HepG2 (cell line): ENCODE measurements at regions not wholly inside any gene's neighbourhood (a gene's known extent, or its start where the extent isn't known, plus 50 kb on each side); places are given as distances from the start of the nearest gene placed in this dataset.

Source experiments
- ATAC-seq: fragments of 200-7000 bp; cut with Tn5 transposase; 3 replicates; pipeline ENCODE4 v1.9.1; 2020; ENCODE audit warnings: mild to moderate bottlenecking, moderate library complexity
- BruUV-seq: library from RNA; stranded (reverse); fragments of 400-500 nt; replicated peaks from 2 replicates; lab custom pipeline; 2021; lab: Mats Ljungman, UMichigan
- CTCF ChIA-PET: fragments of 300-600 bp; formaldehyde crosslinking; extraction: SDS; loops from one replicate; lab custom pipeline; 2021; ENCODE audit warnings: low total read pairs, inconsistent platforms, low intra/inter-chr PET ratio; lab: Yijun Ruan, JAX
- POLR2A ChIA-PET: fragments of 350-600 bp; sonication (Branson Sonifier 250); formaldehyde crosslinking; loops from one replicate; lab custom pipeline; 2020; ENCODE audit warnings: antibody characterized with exemption, inconsistent platforms; lab: Yijun Ruan, JAX
- DNase-seq: peaks from one replicate; pipeline ENCODE4 v3.0.0-alpha.2; 2015; ENCODE audit warnings: low spot score
- FAIRE-seq: peaks from 3 replicates; lab custom pipeline; 2011; peaks lifted over from hg19 to GRCh38; lab: Jason Lieb, UNC
- H2AFZ ChIP-seq: one replicate; pipeline ENCODE4 v1.6.1; 2011; ENCODE audit warnings: low read length, inconsistent platforms
- H3K27ac ChIP-seq: fragments of 300-600 bp; 3 replicates; pipeline ENCODE4 v1.8.0; 2011; ENCODE audit warnings: mixed run types, mild to moderate bottlenecking, mixed read lengths, low read length, inconsistent platforms; ENCODE audit not compliant: insufficient read depth; ENCODE audit errors: extremely low read length
- H3K27me3 ChIP-seq, 2 experiments: fragments of 200-600 bp in 1 of 2; 2 replicates in 1 of 2; 3 replicates in 1 of 2; pipeline versions ENCODE4 v1.6.0 to v1.8.0; 2011; ENCODE audit warnings: low read length in 2 of 2, mild to moderate bottlenecking in 2 of 2, moderate library complexity in 2 of 2, inconsistent platforms in 1 of 2; ENCODE audit not compliant: insufficient read depth in 2 of 2, control insufficient read depth in 1 of 2
- H3K36me3 ChIP-seq, 2 experiments: fragments of 200-600 bp in 1 of 2; replicated peaks in 1 of 2; 2 replicates in 1 of 2; 3 replicates in 1 of 2; pipeline versions ENCODE4 v1.5.1 to v1.8.0; 2011; ENCODE audit warnings: low read length in 2 of 2, inconsistent platforms in 1 of 2; ENCODE audit not compliant: insufficient read depth in 2 of 2, control insufficient read depth in 1 of 2
- H3K4me1 ChIP-seq: 2 replicates; pipeline ENCODE4 v1.5.1; 2012; ENCODE audit warnings: low read length, inconsistent platforms; ENCODE audit not compliant: insufficient read depth
- H3K4me2 ChIP-seq: 2 replicates; pipeline ENCODE4 v1.6.0; 2011; ENCODE audit warnings: low read depth, low read length, inconsistent platforms
- H3K4me3 ChIP-seq, 3 experiments: fragments of 200-600 bp in 1 of 3; sonication (generic), shearing (Covaris generic) in 1 of 3; replicated peaks in 1 of 3; 2 replicates each; pipeline ENCODE4 v1.5.1; 2011 to 2016; ENCODE audit warnings: low read length in 3 of 3, inconsistent platforms in 2 of 3, low read depth in 2 of 3, mild to moderate bottlenecking in 2 of 3, control low read depth in 1 of 3, mixed read lengths in 1 of 3; ENCODE audit not compliant: insufficient read depth in 1 of 3
- H3K79me2 ChIP-seq: one replicate; pipeline ENCODE4 v1.6.1; 2011; ENCODE audit warnings: low read length, inconsistent platforms; ENCODE audit not compliant: insufficient read depth
- H3K9ac ChIP-seq: 2 replicates; pipeline ENCODE4 v1.6.0; 2011; ENCODE audit warnings: mild to moderate bottlenecking, low read depth, low read length, inconsistent platforms; ENCODE audit not compliant: insufficient read depth
- H3K9me3 ChIP-seq: 2 replicates; pipeline ENCODE4 v1.5.1; 2012; ENCODE audit warnings: mild to moderate bottlenecking, low read length
- H4K20me1 ChIP-seq: 2 replicates; pipeline ENCODE4 v1.6.0; 2011; ENCODE audit warnings: inconsistent platforms, mild to moderate bottlenecking, low read length, moderate library complexity; ENCODE audit not compliant: insufficient read depth
- HNF1A ChIP-seq, 2 experiments: sonication (generic) in 1 of 2; formaldehyde crosslinking in 1 of 2; IDR thresholded peaks; 2 replicates each; pipeline versions ENCODE4 v1.4.0 to v1.6.1; 2016 to 2020; ENCODE audit warnings: borderline replicate concordance in 1 of 2, low read depth in 1 of 2, mild to moderate bottlenecking in 1 of 2, missing genetic modification reagents in 1 of 2
- MED1 ChIP-seq: sonication (generic); formaldehyde crosslinking; IDR thresholded peaks from 2 replicates; pipeline ENCODE4 v1.4.0; 2020; ENCODE audit warnings: missing genetic modification reagents
- TIGD3 ChIP-seq: sonication (generic); formaldehyde crosslinking; IDR thresholded peaks from 2 replicates; pipeline ENCODE4 v1.5.1; 2020; ENCODE audit warnings: mild to moderate bottlenecking, missing genetic modification reagents, borderline replicate concordance
- ZNF232 ChIP-seq: sonication (generic); formaldehyde crosslinking; IDR thresholded peaks from 2 replicates; pipeline ENCODE4 v1.4.0; 2020; ENCODE audit warnings: missing genetic modification reagents, borderline replicate concordance
- ZNF460 ChIP-seq: sonication (generic); formaldehyde crosslinking; IDR thresholded peaks from 2 replicates; pipeline ENCODE4 v1.5.1; 2020; ENCODE audit warnings: missing genetic modification reagents, mild to moderate bottlenecking, borderline replicate concordance
- WGBS: methylation state at CpG from one replicate; pipeline ENCODE4 v1.1.6; 2017; ENCODE audit warnings: low lambda C conversion rate; 5-methylcytosine and 5-hydroxymethylcytosine counted together
- in situ Hi-C: cut with HindIII; loops from 2 replicates; pipeline ENCODE4 v1.10.0; 2017; ENCODE audit warnings: low pct_unique_long_range_greater_than_20kb; ENCODE audit not compliant: extremely low pct_ligation_motif_present
- intact Hi-C: fragments of 100-400 bp; cut with micrococcal nuclease; formaldehyde crosslinking; loops from one replicate; pipeline ENCODE4 v1.10.0; 2022; ENCODE audit not compliant: unreplicated experiment
- TF ChIP-seq, protein P1 (sequence below): IDR thresholded peaks from 2 replicates; pipeline ENCODE4 v1.6.1; 2016; ENCODE audit warnings: low read depth, control low read depth

GRCh38 chr2:239475161-239476028 is 74.6 kb upstream of the HDAC4 start:
- no peaks in the 10 kb centered on the region for H4K20me1 ChIP-seq
- in situ Hi-C loops (no loop called here), intact Hi-C loops (no loop called here)
- H3K27me3 ChIP-seq, result peaks cover 2 to 43% of the 10 kb centered on the region in 2 experiments; a peak in 3 of 5 replicates
- BruUV-seq, result no TSS peak
- TF ChIP-seq ZNF232 (0 out of 2 replicates have a peak, but pooled peaks have one; percentile 33), MED1 (CRISPR knock-in tag) (no peak), HNF1A (IDR thresholded peaks at IDR 0.05; ENCODE audit: low read depth) (no peak), HNF1A (CRISPR knock-in tag; IDR thresholded peaks at IDR 0.05; ENCODE audit: borderline replicate concordance) (no peak), ZNF460 (CRISPR knock-in tag) (no peak), TIGD3 (CRISPR knock-in tag) (no peak)
- TF ChIP-seq, protein P1, sequence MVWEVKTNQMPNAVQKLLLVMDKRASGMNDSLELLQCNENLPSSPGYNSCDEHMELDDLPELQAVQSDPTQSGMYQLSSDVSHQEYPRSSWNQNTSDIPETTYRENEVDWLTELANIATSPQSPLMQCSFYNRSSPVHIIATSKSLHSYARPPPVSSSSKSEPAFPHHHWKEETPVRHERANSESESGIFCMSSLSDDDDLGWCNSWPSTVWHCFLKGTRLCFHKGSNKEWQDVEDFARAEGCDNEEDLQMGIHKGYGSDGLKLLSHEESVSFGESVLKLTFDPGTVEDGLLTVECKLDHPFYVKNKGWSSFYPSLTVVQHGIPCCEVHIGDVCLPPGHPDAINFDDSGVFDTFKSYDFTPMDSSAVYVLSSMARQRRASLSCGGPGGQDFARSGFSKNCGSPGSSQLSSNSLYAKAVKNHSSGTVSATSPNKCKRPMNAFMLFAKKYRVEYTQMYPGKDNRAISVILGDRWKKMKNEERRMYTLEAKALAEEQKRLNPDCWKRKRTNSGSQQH (CRISPR knock-in tag), result no peak
- ChIA-PET CTCF (no interaction called here), POLR2A (no interaction called here)
- H3K4me1 ChIP-seq, result no peaks in the 10 kb centered on the region
- no peak overlapping the region for H3K27ac ChIP-seq
- no peak overlapping the region for H3K9ac ChIP-seq
- no peaks in the 10 kb centered on the region for H3K79me2 ChIP-seq
- FAIRE-seq (no peak), DNase-seq (no peak), ATAC-seq (no peak)
- no peak overlapping the region for H3K4me2 ChIP-seq
- no peak overlapping the region for H2AFZ ChIP-seq
- no peaks in the 10 kb centered on the region for H3K9me3 ChIP-seq
- no peaks in the 10 kb centered on the region for H3K36me3 ChIP-seq
- WGBS, result 24% methylated on average over 8 of the region's 13 CpGs
- H3K4me3 ChIP-seq, result no peak overlapping the region
